GM19372 (cell line): ENCODE measurements at regions not wholly inside any gene's neighbourhood (a gene's known extent, or its start where the extent isn't known, plus 50 kb on each side); places are given as distances from the start of the nearest gene placed in this dataset.

Experiments
- ATAC-seq: cut with Tn5 transposase; IDR thresholded peaks from one replicate; pipeline ENCODE4 v1.9.1; 2021; ENCODE audit warnings: mild to moderate bottlenecking, low read depth, moderate library complexity; ENCODE audit not compliant: unreplicated experiment

DNA sequence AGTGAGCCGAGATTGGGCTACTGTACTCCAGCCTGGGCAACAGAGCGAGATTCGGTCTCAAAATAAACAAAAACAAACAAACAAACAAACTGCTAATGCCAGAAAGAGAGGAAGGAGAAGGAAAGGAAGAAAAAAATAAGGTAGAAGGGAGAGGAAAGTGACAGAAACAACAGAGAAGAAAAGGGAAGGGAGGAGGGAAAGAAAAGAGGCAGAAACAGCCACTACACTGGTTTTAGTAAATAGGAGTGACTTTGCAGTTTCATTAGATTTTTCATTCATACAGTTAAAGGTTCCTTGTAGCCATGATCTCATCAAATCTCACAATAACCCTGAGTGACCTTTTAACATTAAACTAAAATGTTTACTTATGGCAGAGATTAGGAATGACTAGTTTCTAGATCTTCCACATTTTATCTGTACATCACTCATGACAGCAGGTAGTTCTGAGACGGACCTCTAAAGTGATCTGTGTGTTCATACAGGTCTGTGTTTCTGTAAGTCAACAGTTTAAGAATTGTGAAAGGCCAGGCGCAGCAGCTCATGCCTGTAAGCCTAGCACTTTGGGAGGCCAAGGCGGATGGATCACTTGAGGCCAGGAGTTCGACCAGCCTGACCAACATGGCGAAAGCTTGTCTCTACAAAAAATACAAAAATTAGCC is 191.3 kb upstream of the KLF14 start:
- ATAC-seq: no peak

DNA sequence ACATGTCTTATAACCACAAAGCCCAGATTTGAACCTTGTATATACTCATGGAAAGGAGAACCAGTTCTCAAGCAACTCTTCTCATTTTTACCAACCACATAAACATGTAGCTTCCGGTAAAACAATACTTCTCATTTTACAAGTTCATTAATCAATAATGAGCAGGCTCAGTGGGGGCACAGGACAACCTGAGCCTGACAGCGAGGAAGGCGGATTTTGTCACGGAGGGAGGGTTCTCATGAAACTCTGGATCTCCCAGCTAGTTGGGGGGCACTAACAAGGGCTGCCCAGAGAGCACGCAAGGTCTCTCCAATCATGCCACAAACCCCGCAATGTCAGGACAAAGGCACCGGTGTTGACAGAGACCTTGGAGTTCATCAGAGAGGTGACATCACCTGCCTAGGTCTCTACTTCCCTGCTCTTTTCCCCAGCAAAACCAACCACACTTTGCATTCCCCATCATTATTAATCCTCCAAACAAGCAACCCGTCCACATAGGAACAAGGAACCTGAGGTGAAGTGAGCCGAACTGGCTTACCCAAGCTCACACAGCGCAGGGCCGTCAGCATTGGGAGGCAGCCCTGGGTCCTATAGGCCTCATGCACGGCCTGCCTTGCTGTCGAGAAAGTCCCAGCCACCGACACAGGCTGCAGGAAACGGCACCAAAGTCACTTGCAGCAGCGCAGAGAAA is 192.1 kb upstream of the KLF14 start:
- ATAC-seq: peak; percentile 63

GRCh38 chr7:130927062-130927461 is 193.1 kb upstream of the KLF14 start:
- ATAC-seq: no peak

- ATAC-seq: no peak
These were observed 193.6 kb upstream of the KLF14 start for GRCh38 chr7:130927564-130927963.

- no peak for ATAC-seq
These were observed 196.1 kb upstream of the KLF14 start for GRCh38 chr7:130929896-130930659.

DNA sequence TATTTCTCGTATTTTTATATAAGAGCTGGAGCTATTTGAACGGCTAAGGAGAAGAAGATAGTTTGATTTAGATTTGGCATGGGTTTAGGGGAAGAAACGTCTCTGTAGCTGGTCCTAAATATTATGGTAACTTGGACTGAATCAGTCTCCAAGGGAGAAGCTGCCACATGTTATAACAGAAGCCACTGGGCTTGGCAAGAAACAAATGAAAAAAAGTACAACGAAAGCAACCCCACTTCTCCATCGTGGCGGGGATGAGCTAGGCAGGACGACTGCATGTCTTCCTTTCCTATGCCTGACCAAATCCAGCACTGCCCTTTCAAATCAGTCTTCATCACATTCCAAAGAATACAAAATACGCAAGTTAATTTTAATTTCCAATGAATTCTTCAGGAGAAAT is 196.7 kb upstream of the KLF14 start:
- ATAC-seq: no peak

DNA sequence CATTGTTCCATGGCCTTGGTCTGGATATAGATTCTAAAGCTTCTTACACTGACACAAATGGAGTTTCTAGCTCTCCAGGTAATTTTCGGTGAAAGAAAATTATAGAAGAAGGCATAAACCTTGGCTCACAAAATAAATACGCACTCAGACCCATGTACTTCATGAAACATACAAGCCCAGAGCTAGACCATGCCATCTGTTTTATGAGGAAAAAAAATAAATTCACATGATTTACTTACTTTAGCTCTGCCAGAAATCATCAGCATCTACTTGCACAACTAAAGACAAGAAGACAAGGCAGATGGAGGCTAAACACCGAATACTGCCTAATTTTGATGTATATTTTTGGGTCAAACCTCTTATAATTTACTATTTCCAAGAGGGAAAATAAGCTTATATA is 197.4 kb upstream of the KLF14 start:
- no peak for ATAC-seq

- ATAC-seq: no peak
These were observed 198.1 kb upstream of the KLF14 start for GRCh38 chr7:130932088-130932487.

- ATAC-seq: no peak
These were observed 198.8 kb upstream of the KLF14 start for GRCh38 chr7:130932667-130933432.

DNA sequence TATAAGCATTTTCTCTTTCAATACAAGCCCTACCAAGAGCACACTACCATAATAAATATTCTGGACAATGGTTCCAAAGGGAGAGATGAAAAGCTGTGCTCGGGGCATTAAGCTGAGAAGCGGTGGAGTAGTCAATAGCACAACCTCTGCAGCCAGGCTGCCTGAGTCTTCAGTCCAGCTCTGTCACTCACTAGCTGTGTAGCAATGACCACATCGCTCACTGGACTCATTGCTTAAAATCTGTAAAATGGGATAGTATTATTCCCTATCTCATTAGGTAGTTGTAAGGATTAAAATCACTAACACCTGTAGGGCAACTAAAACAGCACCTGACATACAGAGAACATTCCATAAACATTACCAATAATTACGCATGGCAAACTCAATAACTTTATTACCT is 199.9 kb upstream of the KLF14 start:
- no peak for ATAC-seq

DNA sequence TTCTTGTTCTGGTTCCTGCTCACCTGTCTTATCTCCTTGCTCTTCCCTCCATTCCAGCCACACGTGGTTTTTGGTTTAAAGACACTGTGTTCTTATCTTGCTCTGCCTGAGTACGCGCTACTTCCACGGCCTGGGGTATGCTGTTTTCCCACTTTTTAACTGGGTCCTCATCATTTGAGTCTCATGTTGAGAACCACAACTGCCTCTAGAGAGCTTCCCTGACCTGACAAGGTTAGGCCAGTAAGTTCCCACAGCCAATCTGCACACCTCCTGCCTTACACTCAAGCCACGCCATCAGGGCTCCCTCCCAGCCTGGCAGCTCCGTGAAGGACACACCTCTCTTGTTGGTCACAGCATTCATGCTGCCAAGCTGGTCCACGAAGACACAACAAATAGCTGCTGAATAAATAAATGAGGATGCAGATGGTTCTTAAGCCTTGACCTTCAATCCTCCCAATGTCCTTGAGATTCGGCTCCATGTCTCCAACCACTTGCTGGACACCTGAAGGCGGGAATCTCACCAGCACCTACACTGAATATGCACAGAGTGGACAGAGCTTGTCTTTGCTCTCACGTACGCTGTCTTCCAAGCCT is 201.7 kb upstream of the KLF14 start:
- no peak for ATAC-seq

DNA sequence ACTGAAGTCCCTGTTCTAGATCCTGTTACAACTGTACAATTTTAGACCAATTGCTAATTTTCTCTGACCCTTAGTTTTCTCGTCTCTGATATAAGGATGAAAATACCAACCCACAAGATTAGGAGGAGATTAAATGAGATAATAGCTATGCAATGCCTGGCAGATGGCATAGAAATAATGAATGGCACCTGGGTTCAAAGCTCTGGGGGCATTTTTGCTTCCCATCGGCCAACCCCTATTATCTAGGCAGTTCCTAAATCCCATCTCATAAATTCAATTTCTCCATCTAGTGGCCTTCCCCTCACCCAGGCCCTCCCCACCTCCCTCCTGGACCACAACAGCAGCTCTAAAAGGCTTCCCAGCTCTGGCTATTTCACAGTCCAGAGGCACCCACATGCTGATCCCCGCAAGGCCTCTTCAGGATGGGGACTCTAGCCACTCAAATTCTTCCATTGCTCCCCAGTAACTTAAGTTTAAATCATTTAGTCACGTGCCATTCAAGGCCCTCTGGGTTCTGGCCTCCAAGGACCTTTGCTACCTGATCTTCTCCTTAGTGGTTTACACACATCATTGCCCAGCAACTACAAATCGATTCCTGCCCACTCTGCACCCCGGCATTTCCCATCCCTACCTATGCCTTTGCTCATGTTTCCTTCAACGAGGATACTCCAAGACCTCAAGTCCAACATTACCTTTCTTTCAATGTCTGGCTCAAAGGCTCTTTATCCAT is 202.4 kb upstream of the KLF14 start:
- ATAC-seq: no peak

- ATAC-seq: no peak
These were observed 203.0 kb upstream of the KLF14 start for GRCh38 chr7:130937016-130937415.

DNA sequence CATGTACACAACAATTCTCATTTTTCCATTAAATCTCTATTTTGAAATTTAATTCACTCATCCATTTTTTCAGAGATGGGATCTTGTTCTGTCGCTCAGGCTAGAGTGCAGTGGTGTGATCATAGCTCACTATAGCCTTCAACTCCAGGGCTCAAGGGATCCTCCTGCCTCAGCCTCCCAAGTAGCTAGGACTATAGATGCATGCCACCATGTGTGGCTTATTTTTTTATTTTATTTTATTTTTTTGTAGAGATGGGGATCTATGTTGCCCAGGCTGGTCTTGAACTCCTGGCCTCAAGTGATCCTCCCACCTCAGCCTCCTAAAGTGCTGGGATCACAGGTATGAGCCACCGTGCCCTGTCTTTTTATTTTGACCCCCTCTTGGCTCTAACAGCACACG is 203.8 kb upstream of the KLF14 start:
- no peak for ATAC-seq

- no peak for ATAC-seq
These were observed 204.7 kb upstream of the KLF14 start for GRCh38 chr7:130938661-130939060.

DNA sequence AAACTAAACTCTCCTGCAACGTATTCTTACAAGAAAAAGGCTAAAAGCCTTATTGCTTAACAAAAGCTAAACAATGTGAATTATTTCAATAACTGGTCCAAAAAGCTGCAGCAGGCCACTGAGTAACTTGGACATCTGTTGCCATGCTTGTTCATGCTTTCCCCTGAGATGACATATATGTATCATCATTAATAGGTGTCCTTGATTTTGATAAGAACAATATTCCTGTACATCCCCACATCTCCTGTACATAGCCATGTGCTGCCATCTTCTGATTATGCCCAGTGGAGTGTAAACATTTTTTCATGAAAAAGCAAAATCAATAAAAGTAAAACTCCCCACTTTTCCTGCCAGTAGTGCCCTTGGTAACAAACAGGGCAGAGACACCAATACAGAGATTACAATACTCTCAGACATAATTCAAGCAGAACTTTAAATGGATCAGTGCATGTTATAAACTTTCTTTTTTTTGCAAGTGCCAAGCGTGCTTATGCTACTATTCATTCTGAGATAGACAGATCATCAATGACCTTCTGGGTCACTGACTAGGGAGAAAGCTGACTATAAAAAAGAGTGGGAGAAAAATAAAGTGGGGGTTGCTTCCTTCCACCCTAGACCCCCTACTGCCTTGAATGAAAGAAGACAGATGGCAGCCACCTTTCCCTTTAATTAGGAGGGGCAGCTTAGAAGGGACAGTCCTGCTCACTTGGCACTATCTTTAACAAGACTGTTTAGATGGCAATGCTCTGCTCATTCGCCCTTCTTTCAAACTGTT is 205.5 kb upstream of the KLF14 start:
- ATAC-seq: no peak

DNA sequence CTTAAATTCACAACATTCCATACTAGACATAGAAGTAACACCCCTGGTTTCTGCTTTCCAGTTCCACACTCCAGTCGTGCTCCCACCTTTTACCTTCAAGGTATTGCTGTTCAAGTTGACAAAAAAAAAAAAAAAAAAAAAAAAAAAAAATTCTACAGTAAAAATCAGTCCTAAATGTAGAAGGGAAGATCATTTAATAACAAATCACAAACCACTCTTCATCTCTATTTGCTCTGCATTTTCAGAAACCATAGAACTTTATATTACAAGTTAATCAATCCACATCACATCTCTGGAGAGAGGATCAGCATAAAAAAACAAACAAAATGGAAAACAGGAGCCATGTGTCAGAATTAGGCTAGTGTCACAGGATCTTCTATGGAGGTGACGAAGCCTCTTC is 206.3 kb upstream of the KLF14 start:
- ATAC-seq: no peak

GRCh38 chr7:130940907-130941306 is 206.9 kb upstream of the KLF14 start:
- no peak for ATAC-seq
